ENCODE measurements at regions not wholly inside any gene's neighbourhood (a gene's known extent, or its start where the extent isn't known, plus 50 kb on each side); places are given as distances from the start of the nearest gene placed in this dataset.

- Histone ChIP-seq H3K4me3 (ENCODE audit: low read depth, low read length) (no peak overlapping the region), H3K4me1 (no peaks in the 10 kb centered on the region), H3K36me3 (no peaks in the 10 kb centered on the region), H3K27me3 (0 out of 2 replicates have a peak, but pooled peaks cover 3% of the 10 kb centered on the region), H3K9me3 (no peaks in the 10 kb centered on the region)
- TF ChIP-seq, protein P1, sequence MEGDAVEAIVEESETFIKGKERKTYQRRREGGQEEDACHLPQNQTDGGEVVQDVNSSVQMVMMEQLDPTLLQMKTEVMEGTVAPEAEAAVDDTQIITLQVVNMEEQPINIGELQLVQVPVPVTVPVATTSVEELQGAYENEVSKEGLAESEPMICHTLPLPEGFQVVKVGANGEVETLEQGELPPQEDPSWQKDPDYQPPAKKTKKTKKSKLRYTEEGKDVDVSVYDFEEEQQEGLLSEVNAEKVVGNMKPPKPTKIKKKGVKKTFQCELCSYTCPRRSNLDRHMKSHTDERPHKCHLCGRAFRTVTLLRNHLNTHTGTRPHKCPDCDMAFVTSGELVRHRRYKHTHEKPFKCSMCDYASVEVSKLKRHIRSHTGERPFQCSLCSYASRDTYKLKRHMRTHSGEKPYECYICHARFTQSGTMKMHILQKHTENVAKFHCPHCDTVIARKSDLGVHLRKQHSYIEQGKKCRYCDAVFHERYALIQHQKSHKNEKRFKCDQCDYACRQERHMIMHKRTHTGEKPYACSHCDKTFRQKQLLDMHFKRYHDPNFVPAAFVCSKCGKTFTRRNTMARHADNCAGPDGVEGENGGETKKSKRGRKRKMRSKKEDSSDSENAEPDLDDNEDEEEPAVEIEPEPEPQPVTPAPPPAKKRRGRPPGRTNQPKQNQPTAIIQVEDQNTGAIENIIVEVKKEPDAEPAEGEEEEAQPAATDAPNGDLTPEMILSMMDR (IDR thresholded peaks at IDR 0.05; ENCODE audit: low read depth, low read length): no peak
- DNase-seq: no peak
These were observed 68.6 kb upstream of the DIO3 start for GRCh38 chr14:101492716-101493115.

DNA sequence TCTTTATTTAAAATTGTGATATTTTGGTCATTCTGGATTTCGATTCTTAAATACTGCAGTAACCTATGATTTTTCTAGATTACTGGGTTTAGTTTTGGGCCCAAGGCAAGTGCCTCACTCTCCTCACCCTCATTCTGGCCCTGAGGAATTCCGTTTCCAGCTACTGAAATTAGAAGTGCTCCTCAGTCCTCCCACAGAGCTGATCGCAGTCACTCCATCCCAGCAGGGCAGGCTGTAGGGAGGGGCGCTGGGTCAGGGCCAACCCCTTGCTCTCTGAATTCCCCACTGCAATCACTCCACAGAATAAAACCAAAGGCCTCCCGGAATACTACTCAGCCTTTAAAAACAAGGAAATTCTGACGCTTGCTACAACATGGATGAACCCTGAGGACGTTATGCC lies 66.5 kb upstream of the DIO3 start:
- no peaks in the 10 kb centered on the region for H3K9me3 ChIP-seq

DNA sequence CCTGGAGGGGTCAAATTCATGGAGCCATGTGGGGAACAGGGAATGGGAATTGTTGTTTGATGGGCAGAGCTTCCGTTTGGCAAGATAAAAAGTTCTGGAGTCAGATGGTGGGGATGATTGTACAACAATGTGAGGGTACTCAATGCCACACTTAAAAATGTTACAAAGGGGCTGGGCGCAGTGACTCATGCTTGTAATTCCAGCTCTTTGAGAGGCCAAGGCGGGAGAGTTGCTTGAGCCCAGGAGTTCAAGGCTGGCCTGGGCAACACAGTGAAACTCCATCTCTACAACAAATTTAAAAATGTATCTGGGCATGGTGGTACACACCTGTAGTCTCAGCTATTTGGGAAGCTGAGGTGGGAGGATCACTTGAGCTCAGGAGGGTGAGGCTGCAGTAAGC lies 66.0 kb upstream of the DIO3 start:
- Histone ChIP-seq H3K4me1 (no peaks in the 10 kb centered on the region), H3K27me3 (no peaks in the 10 kb centered on the region), H3K4me3 (ENCODE audit: low read depth, low read length) (no peak overlapping the region), H3K9me3 (no peaks in the 10 kb centered on the region), H3K36me3 (no peaks in the 10 kb centered on the region)
- TF ChIP-seq, protein P1 (IDR thresholded peaks at IDR 0.05; ENCODE audit: low read depth, low read length): no peak
- no peak for DNase-seq

More for the DNA sequence above, 66.5 kb upstream of the DIO3 start:
- DNase-seq: no peak
- Histone ChIP-seq H3K4me3 (ENCODE audit: low read depth, low read length) (no peak overlapping the region), H3K4me1 (no peaks in the 10 kb centered on the region), H3K36me3 (no peaks in the 10 kb centered on the region), H3K27me3 (no peaks in the 10 kb centered on the region)
- TF ChIP-seq, protein P1 (IDR thresholded peaks at IDR 0.05; ENCODE audit: low read depth, low read length): no peak

DNA sequence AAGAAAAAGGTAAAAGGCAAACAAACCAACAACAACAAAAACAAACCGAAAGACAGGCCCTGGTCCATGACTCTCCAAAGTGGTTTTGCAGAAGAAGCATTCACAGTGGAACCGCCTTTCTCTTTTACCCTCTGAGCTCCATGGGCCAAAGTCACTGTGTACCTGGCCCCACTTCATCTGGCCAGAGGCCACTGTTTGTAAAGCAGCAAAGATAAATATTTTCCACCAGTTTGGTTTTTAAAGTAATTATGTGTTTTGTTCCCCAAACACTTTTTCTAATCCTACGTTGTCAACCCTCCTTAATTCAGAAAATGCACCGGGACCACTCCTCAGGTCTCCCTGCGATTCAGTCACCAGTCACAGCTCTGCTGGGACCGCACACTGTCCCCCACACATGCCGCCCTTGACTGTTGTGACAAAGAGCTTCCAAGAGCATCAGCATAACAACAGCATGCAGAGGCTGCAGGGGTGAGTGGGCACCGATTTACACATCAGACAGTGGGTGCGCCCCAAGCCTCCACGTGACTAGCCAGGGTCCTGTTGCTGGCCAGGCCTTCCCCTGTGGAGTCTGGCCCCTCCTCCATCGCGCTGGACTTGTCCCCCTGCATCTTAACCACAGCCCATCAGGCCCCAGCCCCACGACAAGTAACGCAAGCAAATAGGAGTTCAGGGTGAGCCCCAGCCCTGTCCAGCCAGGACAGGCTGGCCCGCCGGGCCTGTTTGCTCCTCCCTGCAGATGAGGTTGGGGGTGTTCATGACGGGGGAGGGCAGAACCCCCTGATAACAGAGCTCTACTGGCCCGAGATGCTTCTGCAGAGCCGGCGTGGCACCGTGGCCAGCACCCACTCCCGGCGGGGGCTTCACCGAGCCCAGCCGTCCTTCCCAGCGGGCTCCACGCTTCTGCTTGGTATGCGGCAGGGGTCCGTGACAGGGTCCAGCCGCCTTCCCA lies 65.2 kb upstream of the DIO3 start:
- Histone ChIP-seq H3K9me3 (no peaks in the 10 kb centered on the region), H3K36me3 (no peaks in the 10 kb centered on the region), H3K4me1 (no peaks in the 10 kb centered on the region), H3K27me3 (no peaks in the 10 kb centered on the region), H3K4me3 (ENCODE audit: low read depth, low read length) (no peak overlapping the region)
- DNase-seq: no peak
- TF ChIP-seq, protein P1 (IDR thresholded peaks at IDR 0.05; ENCODE audit: low read depth, low read length): no peak

- Histone ChIP-seq H3K4me1 (no peaks in the 10 kb centered on the region), H3K9me3 (no peaks in the 10 kb centered on the region), H3K36me3 (no peaks in the 10 kb centered on the region), H3K4me3 (ENCODE audit: low read depth, low read length) (no peak overlapping the region), H3K27me3 (no peaks in the 10 kb centered on the region)
- DNase-seq: no peak
- TF ChIP-seq, protein P1 (IDR thresholded peaks at IDR 0.05; ENCODE audit: low read depth, low read length): no peak
These were observed 64.3 kb upstream of the DIO3 start for GRCh38 chr14:101496776-101497683.

Measured in BE2C (cell line).